GM23338 (cell line): ENCODE measurements at regions not wholly inside any gene's neighbourhood (a gene's known extent, or its start where the extent isn't known, plus 50 kb on each side); places are given as distances from the start of the nearest gene placed in this dataset.

ENCODE experiments used
- CREB1 ChIP-seq: fragments of 250-450 bp; sonication (Bioruptor Pico); IDR thresholded peaks from 2 replicates; pipeline ENCODE4 v1.5.0; 2020; ENCODE audit warnings: low read depth, mild to moderate bottlenecking, moderate library complexity
- CTCF ChIP-seq, 2 experiments: fragments of 200-600 bp in 1 of 2; sonication (generic) in 1 of 2; conservative IDR thresholded peaks; 2 replicates each; pipeline versions ENCODE4 v1.5.1 to v1.6.1; 2016 to 2017; ENCODE audit warnings: antibody characterized with exemption in 2 of 2, low read depth in 2 of 2, mild to moderate bottlenecking in 2 of 2, moderate library complexity in 1 of 2
- ETS1 ChIP-seq: IDR thresholded peaks from 2 replicates; pipeline ENCODE4 v1.6.1; 2016; ENCODE audit warnings: antibody characterized with exemption
- EZH2 ChIP-seq: fragments of 200-600 bp; sonication (generic); IDR thresholded peaks from one replicate; pipeline ENCODE4 v1.8.0; 2017; ENCODE audit warnings: antibody characterized with exemption, mild to moderate bottlenecking, low read depth; ENCODE audit not compliant: unreplicated experiment
- EZH2phosphoT487 ChIP-seq: fragments of 200-600 bp; sonication (generic); IDR thresholded peaks from one replicate; pipeline ENCODE4 v1.8.1; 2018; ENCODE audit warnings: antibody characterized with exemption; ENCODE audit not compliant: unreplicated experiment
- JUNB ChIP-seq: IDR thresholded peaks from one replicate; pipeline ENCODE4 v1.6.1; 2016; ENCODE audit warnings: antibody characterized with exemption; ENCODE audit not compliant: unreplicated experiment
- POLR2AphosphoS5 ChIP-seq: IDR thresholded peaks from 2 replicates; pipeline ENCODE4 v1.6.1; 2016; ENCODE audit warnings: antibody characterized with exemption, low read depth
- REST ChIP-seq: IDR thresholded peaks from one replicate; pipeline ENCODE4 v1.6.1; 2018; ENCODE audit warnings: antibody characterized with exemption; ENCODE audit not compliant: unreplicated experiment
- STAT1 ChIP-seq: IDR thresholded peaks from one replicate; pipeline ENCODE4 v1.6.1; 2016; ENCODE audit warnings: antibody characterized with exemption; ENCODE audit not compliant: unreplicated experiment
- ZNF331 ChIP-seq: fragments of 250-450 bp; sonication (Bioruptor Pico); IDR thresholded peaks from 2 replicates; pipeline ENCODE4 v1.5.0; 2020; ENCODE audit warnings: low read depth, mild to moderate bottlenecking, moderate library complexity

GRCh38 chr4:108427946-108428485 lies 192.4 kb upstream of the RPL34 start:
- TF ChIP-seq CTCF (conservative IDR thresholded peaks at IDR 0.05; ENCODE audit: low read depth in 2 of 2) (no peak), POLR2AphosphoS5 (no peak), EZH2 (no peak), EZH2phosphoT487 (no peak), CREB1 (CRISPR knock-in tag) (no peak), JUNB (no peak), REST (no peak), ETS1 (no peak), ZNF331 (CRISPR knock-in tag) (no peak), STAT1 (no peak)
